HEK293T (cell line): ENCODE measurements at regions not wholly inside any gene's neighbourhood (a gene's known extent, or its start where the extent isn't known, plus 50 kb on each side); places are given as distances from the start of the nearest gene placed in this dataset.

Experiments
- CTCF ChIA-PET: fragments of 350-600 bp; formaldehyde crosslinking; extraction: SDS; loops from one replicate; lab custom pipeline; 2021; ENCODE audit warnings: antibody characterized with exemption, inconsistent platforms; lab: Yijun Ruan, JAX
- POLR2A ChIA-PET: fragments of 350-600 bp; formaldehyde crosslinking; extraction: SDS; loops from one replicate; lab custom pipeline; 2020; ENCODE audit warnings: antibody characterized with exemption, inconsistent platforms; lab: Yijun Ruan, JAX
- DNase-seq: peaks from one replicate; pipeline ENCODE4 v3.0.0; 2012; ENCODE audit warnings: mixed read lengths; ENCODE audit errors: extremely low spot score
- ARNT ChIP-seq: fragments of 450-650 bp; IDR thresholded peaks from 2 replicates; pipeline ENCODE4 v1.6.1; 2017; ENCODE audit warnings: mild to moderate bottlenecking
- BHLHE40 ChIP-seq: fragments of 450-650 bp; IDR thresholded peaks from 2 replicates; pipeline ENCODE4 v1.6.1; 2016; ENCODE audit warnings: mild to moderate bottlenecking, moderate library complexity, borderline replicate concordance
- CTBP1 ChIP-seq: fragments of 450-650 bp; IDR thresholded peaks from 2 replicates; pipeline ENCODE4 v1.6.1; 2016; ENCODE audit warnings: borderline replicate concordance
- ELF4 ChIP-seq: fragments of 450-650 bp; IDR thresholded peaks from 2 replicates; pipeline ENCODE4 v1.6.1; 2017; ENCODE audit warnings: antibody characterized with exemption
- FOXA1 ChIP-seq: fragments of 450-650 bp; IDR thresholded peaks from 2 replicates; pipeline ENCODE4 v1.6.1; 2016; ENCODE audit warnings: mild to moderate bottlenecking
- FOXK2 ChIP-seq: fragments of 450-650 bp; IDR thresholded peaks from 2 replicates; pipeline ENCODE4 v1.6.1; 2016; ENCODE audit warnings: mild to moderate bottlenecking
- FOXM1 ChIP-seq: fragments of 450-650 bp; IDR thresholded peaks from 2 replicates; pipeline ENCODE4 v1.6.1; 2017; ENCODE audit warnings: mild to moderate bottlenecking, borderline replicate concordance
- HDGF ChIP-seq: fragments of 450-650 bp; IDR thresholded peaks from 2 replicates; pipeline ENCODE4 v1.6.1; 2017; ENCODE audit warnings: antibody characterized with exemption, borderline replicate concordance
- L3MBTL2 ChIP-seq: fragments of 450-650 bp; conservative IDR thresholded peaks from 2 replicates; pipeline ENCODE4 v1.6.1; 2016; ENCODE audit warnings: mild to moderate bottlenecking
- LEF1 ChIP-seq: fragments of 450-650 bp; IDR thresholded peaks from 2 replicates; pipeline ENCODE4 v1.6.1; 2017; ENCODE audit warnings: mild to moderate bottlenecking, borderline replicate concordance
- NFRKB ChIP-seq: fragments of 450-650 bp; IDR thresholded peaks from 2 replicates; pipeline ENCODE4 v1.6.1; 2016; ENCODE audit warnings: mild to moderate bottlenecking, moderate library complexity
- PKNOX1 ChIP-seq: fragments of 450-650 bp; IDR thresholded peaks from 2 replicates; pipeline ENCODE4 v1.6.1; 2016
- SP1 ChIP-seq: fragments of 450-650 bp; IDR thresholded peaks from 2 replicates; pipeline ENCODE4 v1.6.1; 2017
- SUZ12 ChIP-seq: fragments of 450-650 bp; IDR thresholded peaks from 2 replicates; pipeline ENCODE4 v1.6.1; 2016; ENCODE audit warnings: mild to moderate bottlenecking
- TARDBP ChIP-seq: fragments of 450-650 bp; IDR thresholded peaks from 2 replicates; pipeline ENCODE4 v1.6.1; 2016
- ZNF384 ChIP-seq: fragments of 450-650 bp; IDR thresholded peaks from 2 replicates; pipeline ENCODE4 v1.6.1; 2016

- POLR2A ChIA-PET = no interaction called here
- CTCF ChIA-PET = no interaction called here
- no peak for DNase-seq
- TF ChIP-seq HDGF = no peak
- TF ChIP-seq L3MBTL2 = no peak
- TF ChIP-seq SP1 = no peak
- no peak for TF ChIP-seq PKNOX1
- no peak for TF ChIP-seq ZNF384
- TF ChIP-seq SUZ12 = no peak
- no peak for TF ChIP-seq FOXA1
- no peak for TF ChIP-seq ARNT
- TF ChIP-seq ELF4 = no peak
- TF ChIP-seq NFRKB = no peak
- no peak for TF ChIP-seq CTBP1
- TF ChIP-seq TARDBP = no peak
Measured at GRCh38 chr13:30078059-30078458, 227.6 kb upstream of the UBL3 start.

- TF ChIP-seq PKNOX1 (no peak), L3MBTL2 (no peak), SP1 (no peak), SUZ12 (no peak), BHLHE40 (no peak), HDGF (no peak), ARNT (no peak), NFRKB (no peak), FOXK2 (no peak), ZNF384 (no peak), ELF4 (no peak), TARDBP (no peak), FOXA1 (no peak), FOXM1 (no peak)
- DNase-seq = no peak
- ChIA-PET CTCF (no interaction called here), POLR2A (no interaction called here)
Measured at GRCh38 chr13:30077240-30077735, 226.9 kb upstream of the UBL3 start.

GRCh38 chr13:30074955-30075614, 224.7 kb upstream of the UBL3 start:
- DNase-seq = no peak
- CTCF ChIA-PET = no interaction called here
- TF ChIP-seq BHLHE40 (no peak), TARDBP (no peak), CTBP1 (no peak), ZNF384 (no peak), NFRKB (no peak), FOXK2 (no peak), L3MBTL2 (no peak), FOXA1 (no peak), HDGF (no peak), LEF1 (no peak)
- POLR2A ChIA-PET = no interaction called here

GRCh38 chr13:30074431-30074830, 224.0 kb upstream of the UBL3 start:
- TF ChIP-seq ELF4 (no peak), HDGF (no peak), FOXK2 (no peak), BHLHE40 (no peak), NFRKB (no peak), FOXM1 (no peak), TARDBP (no peak), SP1 (no peak), ZNF384 (no peak), ARNT (no peak), PKNOX1 (no peak), CTBP1 (no peak), SUZ12 (no peak), L3MBTL2 (no peak), FOXA1 (no peak), LEF1 (no peak)
- ChIA-PET CTCF (no interaction called here), POLR2A (no interaction called here)
- no peak for DNase-seq

- ChIA-PET POLR2A (no interaction called here), CTCF (no interaction called here)
- no peak for DNase-seq
- TF ChIP-seq CTBP1 (no peak), FOXM1 (no peak)
Measured at GRCh38 chr13:30072818-30073186, 222.4 kb upstream of the UBL3 start.

- POLR2A ChIA-PET = no interaction called here
Measured at GRCh38 chr13:30071969-30072817, 221.8 kb upstream of the UBL3 start.

More at GRCh38 chr13:30071969-30072817, 221.8 kb upstream of the UBL3 start:
- TF ChIP-seq LEF1 = no peak
- TF ChIP-seq ZNF384 = no peak
- no peak for TF ChIP-seq FOXA1
- TF ChIP-seq PKNOX1 = no peak
- TF ChIP-seq L3MBTL2 = no peak
- no peak for TF ChIP-seq TARDBP
- no peak for TF ChIP-seq CTBP1
- no peak for TF ChIP-seq HDGF
- TF ChIP-seq SUZ12 = no peak
- no peak for TF ChIP-seq SP1
- no peak for TF ChIP-seq FOXM1
- TF ChIP-seq FOXK2 = no peak
- no peak for TF ChIP-seq BHLHE40
- TF ChIP-seq ELF4 = no peak
- no peak for TF ChIP-seq ARNT
- TF ChIP-seq NFRKB = no peak
- CTCF ChIA-PET = no interaction called here
- no peak for DNase-seq
